MCF 10A (cell line): ENCODE measurements at regions not wholly inside any gene's neighbourhood (a gene's known extent, or its start where the extent isn't known, plus 50 kb on each side); places are given as distances from the start of the nearest gene placed in this dataset.

ENCODE experiments used
- BruUV-seq: library from RNA; stranded (reverse); fragments of 400-500 nt; replicated peaks from 2 replicates; lab custom pipeline; 2021; lab: Mats Ljungman, UMichigan
- CTCF ChIA-PET: fragments of 300-600 bp; sonication (Branson Sonifier 250); formaldehyde crosslinking; extraction: SDS; loops from one replicate; lab custom pipeline; 2021; ENCODE audit warnings: antibody characterized with exemption, inconsistent platforms; lab: Yijun Ruan, JAX
- POLR2A ChIA-PET: fragments of 300-600, 350-650 bp; sonication (Branson Sonifier 250); formaldehyde crosslinking; extraction: SDS; loops from one replicate; lab custom pipeline; 2020; ENCODE audit warnings: antibody characterized with exemption, inconsistent platforms; lab: Yijun Ruan, JAX
- DNase-seq: peaks from one replicate; pipeline ENCODE4 v3.0.0-alpha.2; 2018; ENCODE audit not compliant: unreplicated experiment
- H3K27ac Mint-ChIP-seq: one replicate; pipeline ENCODE4 v1.8.0; 2022; ENCODE audit warnings: mild to moderate bottlenecking, low read depth, mixed read lengths; ENCODE audit not compliant: unreplicated experiment
- H3K27me3 Mint-ChIP-seq: one replicate; pipeline ENCODE4 v1.8.0; 2022; ENCODE audit warnings: mixed read lengths; ENCODE audit not compliant: insufficient read depth, unreplicated experiment
- H3K36me3 Mint-ChIP-seq: one replicate; pipeline ENCODE4 v1.8.0; 2022; ENCODE audit warnings: mild to moderate bottlenecking, moderate library complexity, mixed read lengths; ENCODE audit not compliant: insufficient read depth, unreplicated experiment
- H3K4me1 Mint-ChIP-seq: one replicate; pipeline ENCODE4 v1.8.0; 2022; ENCODE audit warnings: mixed read lengths; ENCODE audit not compliant: insufficient read depth, unreplicated experiment
- H3K4me3 Mint-ChIP-seq: one replicate; pipeline ENCODE4 v1.8.0; 2022; ENCODE audit warnings: mild to moderate bottlenecking, moderate library complexity, mixed read lengths; ENCODE audit not compliant: unreplicated experiment
- H3K9me3 Mint-ChIP-seq: one replicate; pipeline ENCODE4 v1.8.0; 2022; ENCODE audit warnings: mixed read lengths; ENCODE audit not compliant: unreplicated experiment
- CTCF ChIP-seq: fragments of 200-600 bp; IDR thresholded peaks from one replicate; pipeline ENCODE4 v1.8.0; 2022; ENCODE audit warnings: antibody characterized with exemption, mild to moderate bottlenecking; ENCODE audit not compliant: unreplicated experiment
- intact Hi-C: fragments of 100-400 bp; cut with micrococcal nuclease; formaldehyde crosslinking; loops from 2 replicates; pipeline ENCODE4 v1.14.1; 2022

GRCh38 chr15:59940456-59940855 lies 63.7 kb upstream of the FOXB1 start:
- BruUV-seq: no TSS peak
- Mint-ChIP-seq H3K27ac (no peak overlapping the region), H3K27me3 (no peaks in the 10 kb centered on the region), H3K4me3 (no peak overlapping the region), H3K36me3 (no peaks in the 10 kb centered on the region), H3K4me1 (no peaks in the 10 kb centered on the region), H3K9me3 (no peaks in the 10 kb centered on the region)
- no peak for DNase-seq
- TF ChIP-seq CTCF: no peak
- POLR2A ChIA-PET: interaction anchor here (0.7 kb wide), 1 partner anchor 232 kb away, joined by 3 read pairs; no protein-coding TSS in a partner anchor
- intact Hi-C loops: no loop called here
- CTCF ChIA-PET: interaction anchor here (0.7 kb wide), 1 partner anchor 104 kb away, joined by 3 read pairs; no protein-coding TSS in a partner anchor

GRCh38 chr15:59936741-59937140 lies 67.4 kb upstream of the FOXB1 start:
- ChIA-PET POLR2A (no interaction called here), CTCF (no interaction called here)
- no TSS peak for BruUV-seq
- H3K36me3 Mint-ChIP-seq: no peaks in the 10 kb centered on the region
- H3K27me3 Mint-ChIP-seq: no peaks in the 10 kb centered on the region
- no peak for DNase-seq
- H3K9me3 Mint-ChIP-seq: no peaks in the 10 kb centered on the region
- H3K4me3 Mint-ChIP-seq: no peak overlapping the region
- H3K4me1 Mint-ChIP-seq: no peaks in the 10 kb centered on the region
- TF ChIP-seq CTCF: no peak
- H3K27ac Mint-ChIP-seq: no peak overlapping the region
- intact Hi-C loops: no loop called here

- POLR2A ChIA-PET: no interaction called here
- Mint-ChIP-seq H3K27ac (no peak overlapping the region), H3K4me1 (no peaks in the 10 kb centered on the region), H3K36me3 (no peaks in the 10 kb centered on the region), H3K4me3 (no peak overlapping the region), H3K9me3 (no peaks in the 10 kb centered on the region), H3K27me3 (no peaks in the 10 kb centered on the region)
- intact Hi-C loops: no loop called here
- no peak for TF ChIP-seq CTCF
- CTCF ChIA-PET: interaction anchor here (0.9 to 2.2 kb wide), 2 partner anchors 9 to 16 kb away, joined by 3 to 6 read pairs; no protein-coding TSS in a partner anchor
- no TSS peak for BruUV-seq
- DNase-seq: no peak
Observed at GRCh38 chr15:59933607-59934006, 70.5 kb upstream of the FOXB1 start.

- H3K27ac Mint-ChIP-seq: no peak overlapping the region
- no peak for DNase-seq
- H3K27me3 Mint-ChIP-seq: no peaks in the 10 kb centered on the region
- no peaks in the 10 kb centered on the region for H3K4me1 Mint-ChIP-seq
- H3K36me3 Mint-ChIP-seq: no peaks in the 10 kb centered on the region
- CTCF ChIA-PET: interaction anchor here (0.6 to 2.2 kb wide), 3 partner anchors 11 to 30 kb away, joined by 3 to 6 read pairs (median 5); no protein-coding TSS in a partner anchor
- POLR2A ChIA-PET: interaction anchor here (0.9 to 1.2 kb wide), 2 partner anchors 9 to 12 kb away, joined by 3 read pairs; no protein-coding TSS in a partner anchor
- TF ChIP-seq CTCF: no peak
- no TSS peak for BruUV-seq
- intact Hi-C loops: no loop called here
- no peak overlapping the region for H3K4me3 Mint-ChIP-seq
- peaks cover 4% of the 10 kb centered on the region for H3K9me3 Mint-ChIP-seq
Observed at GRCh38 chr15:59931646-59932261, 72.4 kb upstream of the FOXB1 start.
